Activated CD4-positive, alpha-beta memory T cell treated with anti-CD3 and anti-CD28 coated beads, Interleukin-2, amount 10 ng/mL, durations not matched to agents 7 days and 5 days (primary cell): ENCODE measurements at regions not wholly inside any gene's neighbourhood (a gene's known extent, or its start where the extent isn't known, plus 50 kb on each side); places are given as distances from the start of the nearest gene placed in this dataset.
"Not testable (repeated sequence)": the region's sequence is repeated elsewhere in the genome, so short reads cannot be mapped to it uniquely, and the experiment has no call there.

Source experiments
- CTCF ChIA-PET: fragments of 350-600 bp; sonication (Branson Sonifier 250); formaldehyde crosslinking; loops from one replicate; lab custom pipeline; 2021; ENCODE audit warnings: antibody characterized with exemption, inconsistent platforms; lab: Charles Lee
- POLR2A ChIA-PET: fragments of 350-600 bp; sonication (Branson Sonifier 250); formaldehyde crosslinking; loops from one replicate; lab custom pipeline; 2021; ENCODE audit warnings: antibody characterized with exemption; lab: Charles Lee
- DNase-seq: peaks from one replicate; pipeline ENCODE4 v3.0.0-alpha.2; 2020
- H3K27ac Mint-ChIP-seq: one replicate; pipeline ENCODE4 v1.8.0; 2021; ENCODE audit warnings: mild to moderate bottlenecking, mixed read lengths
- H3K27me3 Mint-ChIP-seq: one replicate; pipeline ENCODE4 v1.8.0; 2021; ENCODE audit warnings: mixed read lengths
- H3K36me3 Mint-ChIP-seq: one replicate; pipeline ENCODE4 v1.8.0; 2021; ENCODE audit warnings: low read depth, mixed read lengths
- H3K4me1 Mint-ChIP-seq: one replicate; pipeline ENCODE4 v1.8.0; 2021; ENCODE audit warnings: mixed read lengths
- H3K4me3 Mint-ChIP-seq: one replicate; pipeline ENCODE4 v1.8.0; 2021; ENCODE audit warnings: mild to moderate bottlenecking, mixed read lengths
- H3K9me3 Mint-ChIP-seq: one replicate; pipeline ENCODE4 v1.8.0; 2021; ENCODE audit warnings: mixed read lengths

DNA sequence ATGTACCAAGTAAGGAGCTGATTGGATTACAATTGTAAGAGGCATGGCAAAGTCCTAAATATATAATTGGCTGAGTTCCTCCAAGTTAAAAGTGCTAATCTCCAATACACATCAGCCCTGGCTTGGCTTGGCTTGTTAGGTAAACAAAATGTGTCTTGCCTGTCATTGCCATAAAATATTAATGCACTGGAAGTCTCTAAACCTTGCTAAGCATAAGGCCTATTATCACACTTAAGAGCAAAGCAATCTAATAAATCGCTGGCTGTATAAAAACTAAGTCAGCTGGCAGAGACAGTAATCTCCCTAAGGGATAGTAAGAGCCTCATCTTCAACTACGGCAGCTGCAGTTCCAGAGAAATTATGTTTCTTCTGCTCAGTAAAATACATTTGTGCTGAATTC lies 418.6 kb upstream of the GRAMD2B start:
- no peaks in the 10 kb centered on the region for H3K9me3 Mint-ChIP-seq
- H3K27ac Mint-ChIP-seq: no peak overlapping the region
- no peak overlapping the region for H3K4me3 Mint-ChIP-seq
- POLR2A ChIA-PET: no interaction called here
- H3K27me3 Mint-ChIP-seq: no peaks in the 10 kb centered on the region
- no peak for DNase-seq
- no peaks in the 10 kb centered on the region for H3K36me3 Mint-ChIP-seq
- H3K4me1 Mint-ChIP-seq: no peaks in the 10 kb centered on the region
- CTCF ChIA-PET: no interaction called here

DNA sequence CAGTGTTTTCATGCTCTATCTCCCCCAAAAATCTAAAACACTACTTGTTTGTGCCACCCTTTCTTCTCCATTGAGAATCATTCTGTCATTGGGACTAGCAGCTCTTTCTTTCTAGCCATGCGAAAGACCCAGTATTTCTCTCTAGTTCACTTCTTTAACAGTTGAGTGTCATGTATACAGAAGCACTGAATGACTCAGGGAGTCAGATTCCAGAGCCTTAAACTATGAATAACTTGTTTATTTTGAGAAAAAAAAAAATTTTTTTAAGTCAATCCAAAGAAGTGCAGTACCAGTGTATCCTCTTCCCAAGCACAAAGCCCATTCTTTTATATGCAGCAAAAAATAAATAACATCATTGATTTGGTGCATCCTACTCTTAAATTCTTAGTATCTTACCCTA lies 415.4 kb upstream of the GRAMD2B start:
- no peaks in the 10 kb centered on the region for H3K9me3 Mint-ChIP-seq
- no peak for DNase-seq
- H3K27ac Mint-ChIP-seq: no peak overlapping the region
- ChIA-PET POLR2A (no interaction called here), CTCF (no interaction called here)
- H3K4me3 Mint-ChIP-seq: no peak overlapping the region
- H3K36me3 Mint-ChIP-seq: no peaks in the 10 kb centered on the region
- no peaks in the 10 kb centered on the region for H3K27me3 Mint-ChIP-seq
- no peaks in the 10 kb centered on the region for H3K4me1 Mint-ChIP-seq

DNA sequence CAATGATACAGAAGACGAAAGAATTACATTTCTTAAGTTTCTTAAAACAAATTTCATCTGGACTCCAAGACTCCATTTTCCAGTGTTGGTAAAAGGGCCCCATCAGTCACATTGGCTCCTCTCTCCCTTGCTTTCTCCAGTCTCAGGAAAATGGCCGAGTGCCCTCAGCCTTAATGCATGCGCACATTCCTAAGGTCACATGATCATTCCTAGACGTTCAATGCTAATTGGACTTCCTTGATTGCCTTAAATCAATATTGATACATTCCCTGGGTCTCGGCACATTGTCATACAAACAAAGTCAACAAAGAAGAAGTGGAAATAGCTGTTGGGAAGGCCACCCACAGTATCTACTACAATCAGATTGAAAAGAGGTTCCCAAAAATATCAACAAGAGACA lies 413.6 kb upstream of the GRAMD2B start:
- Mint-ChIP-seq H3K27me3 (no peaks in the 10 kb centered on the region), H3K36me3 (no peaks in the 10 kb centered on the region), H3K9me3 (peaks cover 6% of the 10 kb centered on the region), H3K4me1 (no peaks in the 10 kb centered on the region), H3K4me3 (no peak overlapping the region), H3K27ac (no peak overlapping the region)
- ChIA-PET CTCF (no interaction called here), POLR2A (no interaction called here)
- no peak for DNase-seq

DNA sequence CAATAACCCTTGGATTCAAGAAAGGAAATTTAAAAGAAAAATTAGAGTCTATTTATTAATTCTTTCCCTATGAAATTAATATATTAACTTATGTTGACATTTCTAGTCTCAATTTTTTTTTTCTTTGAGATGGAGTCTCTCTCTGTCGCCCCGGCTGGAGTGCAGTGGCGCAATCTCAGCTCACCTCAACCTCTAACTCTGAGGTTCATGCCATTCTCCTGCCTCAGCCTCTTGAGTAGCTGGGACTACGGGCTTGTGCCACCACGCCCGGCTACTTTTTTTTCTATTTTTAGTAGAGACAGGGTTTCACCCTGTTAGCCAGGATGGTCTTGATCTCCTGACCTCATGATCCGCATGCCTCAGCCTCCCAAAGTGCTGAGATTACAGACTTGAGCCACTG lies 411.7 kb upstream of the GRAMD2B start:
- H3K9me3 Mint-ChIP-seq, H3K36me3 Mint-ChIP-seq, H3K4me1 Mint-ChIP-seq, POLR2A ChIA-PET, H3K4me3 Mint-ChIP-seq, DNase-seq, H3K27ac Mint-ChIP-seq, H3K27me3 Mint-ChIP-seq, CTCF ChIA-PET: not testable (repeated sequence)

DNA sequence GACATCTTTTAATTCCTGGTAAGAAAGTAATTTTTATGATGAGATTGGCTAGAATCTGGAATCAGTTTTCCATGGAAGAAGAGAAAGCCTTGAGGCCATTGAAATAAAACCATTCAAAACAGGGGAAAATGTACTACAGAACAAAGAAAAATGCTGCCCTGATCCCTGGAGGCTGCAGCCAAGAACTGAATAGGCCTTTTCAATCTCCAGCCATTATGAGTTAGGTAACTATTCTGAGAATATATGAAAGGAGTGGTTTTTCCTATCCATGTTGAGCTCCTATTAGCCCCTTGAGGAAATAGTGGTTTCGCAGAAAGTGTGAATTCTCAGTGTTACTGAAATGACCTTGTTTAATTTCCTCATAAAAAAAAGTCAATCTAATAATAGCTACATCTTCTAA lies 408.5 kb upstream of the GRAMD2B start:
- H3K4me1 Mint-ChIP-seq: no peaks in the 10 kb centered on the region
- no peaks in the 10 kb centered on the region for H3K27me3 Mint-ChIP-seq
- POLR2A ChIA-PET: no interaction called here
- H3K36me3 Mint-ChIP-seq: no peaks in the 10 kb centered on the region
- CTCF ChIA-PET: no interaction called here
- H3K9me3 Mint-ChIP-seq: peaks cover 9% of the 10 kb centered on the region
- H3K27ac Mint-ChIP-seq: no peak overlapping the region
- no peak overlapping the region for H3K4me3 Mint-ChIP-seq
- no peak for DNase-seq

DNA sequence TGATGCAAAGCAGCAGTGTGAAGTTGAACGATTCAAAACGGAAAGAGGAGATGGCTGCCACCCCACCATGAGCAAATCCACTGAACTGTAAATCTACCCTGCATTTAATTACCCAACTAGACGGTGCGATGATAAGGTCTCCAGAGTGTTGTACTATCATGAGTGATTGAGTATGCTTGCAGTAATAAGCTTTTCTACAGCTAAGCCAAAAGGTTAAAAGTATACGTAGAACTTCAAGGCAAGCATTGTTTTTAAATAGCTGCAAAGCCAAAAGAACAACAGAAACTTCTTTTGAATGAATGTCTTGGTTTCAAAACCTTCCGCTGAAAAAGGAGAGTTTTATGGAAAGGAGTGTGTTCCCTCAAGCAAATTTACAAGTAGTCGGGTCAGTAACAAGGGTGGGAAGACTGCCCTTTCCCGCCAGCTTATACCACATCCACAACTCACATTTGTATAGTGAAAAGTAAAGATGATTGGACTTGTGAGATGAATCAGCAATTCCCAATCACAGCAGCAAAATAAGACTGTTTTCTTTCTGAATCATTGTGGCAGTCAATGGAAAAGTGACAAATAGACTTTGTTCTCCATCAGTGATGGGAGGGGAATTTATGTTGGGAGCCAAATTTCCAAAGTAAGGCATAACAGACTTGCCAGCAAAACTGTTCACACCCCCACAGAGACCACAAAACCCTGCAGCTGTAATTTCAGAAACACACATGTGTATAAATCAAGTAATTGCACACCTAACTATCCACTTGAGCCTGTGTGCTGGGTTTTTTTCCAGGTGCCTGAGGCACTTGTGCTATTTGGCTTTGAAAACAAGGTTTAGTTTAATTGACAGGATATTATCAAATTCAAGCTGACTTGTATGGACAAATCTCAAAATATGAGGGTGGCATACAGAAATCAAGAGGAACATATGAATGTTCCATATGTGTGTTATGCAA lies 407.7 kb upstream of the GRAMD2B start:
- no peak overlapping the region for H3K27ac Mint-ChIP-seq
- H3K27me3 Mint-ChIP-seq: no peaks in the 10 kb centered on the region
- DNase-seq: no peak
- H3K9me3 Mint-ChIP-seq: peaks cover 9% of the 10 kb centered on the region
- no peaks in the 10 kb centered on the region for H3K36me3 Mint-ChIP-seq
- no peak overlapping the region for H3K4me3 Mint-ChIP-seq
- POLR2A ChIA-PET: no interaction called here
- CTCF ChIA-PET: no interaction called here
- no peaks in the 10 kb centered on the region for H3K4me1 Mint-ChIP-seq

DNA sequence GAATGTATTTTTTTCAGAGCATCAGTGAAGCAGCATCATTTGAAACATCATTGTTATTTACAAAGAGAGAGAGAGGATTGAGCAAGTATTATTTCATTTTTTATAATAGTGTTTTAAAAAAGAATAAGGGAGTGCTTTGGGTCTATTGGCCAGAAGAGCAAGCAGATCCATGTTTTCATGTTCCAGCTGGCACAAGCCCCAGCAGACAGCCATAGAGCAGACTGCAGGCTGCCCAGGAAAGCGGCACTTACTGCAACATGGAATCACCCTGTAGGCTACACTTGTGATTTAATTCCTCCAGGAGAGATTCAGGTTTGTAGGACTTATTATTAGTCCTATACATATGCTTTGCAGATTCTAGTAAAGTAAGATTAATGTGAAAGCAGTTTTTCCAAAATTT lies 407.0 kb upstream of the GRAMD2B start:
- Mint-ChIP-seq H3K4me1 (no peaks in the 10 kb centered on the region), H3K27ac (no peak overlapping the region), H3K4me3 (no peak overlapping the region), H3K9me3 (peaks cover 9% of the 10 kb centered on the region), H3K36me3 (no peaks in the 10 kb centered on the region), H3K27me3 (no peaks in the 10 kb centered on the region)
- no peak for DNase-seq
- ChIA-PET CTCF (no interaction called here), POLR2A (no interaction called here)

DNA sequence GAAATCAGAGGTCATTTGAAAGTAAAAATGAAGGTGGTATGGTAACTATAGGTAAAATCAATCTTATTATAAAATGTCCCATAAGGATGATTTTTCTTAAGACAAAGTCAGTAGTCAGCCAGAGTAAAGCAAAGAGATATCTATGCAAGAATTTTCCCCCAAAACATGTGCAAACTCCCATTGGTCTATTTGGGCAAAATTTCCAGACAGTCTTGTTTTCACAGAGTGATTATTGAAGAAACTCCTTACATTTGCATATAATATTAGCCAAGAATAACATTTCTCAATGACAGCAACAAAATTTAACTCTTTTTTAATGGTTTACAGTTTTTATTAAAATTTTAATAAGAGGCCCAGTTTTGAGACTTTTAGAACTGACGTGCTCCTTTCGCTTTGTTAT lies 406.1 kb upstream of the GRAMD2B start:
- DNase-seq: no peak
- CTCF ChIA-PET: no interaction called here
- Mint-ChIP-seq H3K27me3 (no peaks in the 10 kb centered on the region), H3K36me3 (no peaks in the 10 kb centered on the region), H3K9me3 (peaks cover 9% of the 10 kb centered on the region), H3K4me1 (no peaks in the 10 kb centered on the region), H3K27ac (no peak overlapping the region), H3K4me3 (no peak overlapping the region)
- POLR2A ChIA-PET: no interaction called here

DNA sequence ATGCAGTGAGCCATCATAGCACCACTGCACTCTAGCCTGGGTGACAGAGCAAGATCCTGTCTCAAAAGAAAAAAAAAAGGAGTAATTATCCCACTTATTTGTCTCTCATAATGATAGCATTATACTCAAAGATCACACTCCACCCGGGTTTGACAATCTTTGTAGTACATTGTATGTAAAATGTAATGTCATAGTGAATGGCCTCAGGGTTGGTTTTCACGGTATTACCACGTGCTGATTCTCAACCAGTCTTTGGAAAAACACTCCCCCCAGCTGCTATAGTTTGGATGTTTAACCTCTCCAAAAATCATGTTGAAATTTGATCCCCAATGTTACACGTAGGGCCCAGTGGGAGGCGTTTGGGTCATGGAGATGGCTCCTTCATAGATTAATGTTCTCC lies 402.4 kb upstream of the GRAMD2B start:
- CTCF ChIA-PET: no interaction called here

DNA sequence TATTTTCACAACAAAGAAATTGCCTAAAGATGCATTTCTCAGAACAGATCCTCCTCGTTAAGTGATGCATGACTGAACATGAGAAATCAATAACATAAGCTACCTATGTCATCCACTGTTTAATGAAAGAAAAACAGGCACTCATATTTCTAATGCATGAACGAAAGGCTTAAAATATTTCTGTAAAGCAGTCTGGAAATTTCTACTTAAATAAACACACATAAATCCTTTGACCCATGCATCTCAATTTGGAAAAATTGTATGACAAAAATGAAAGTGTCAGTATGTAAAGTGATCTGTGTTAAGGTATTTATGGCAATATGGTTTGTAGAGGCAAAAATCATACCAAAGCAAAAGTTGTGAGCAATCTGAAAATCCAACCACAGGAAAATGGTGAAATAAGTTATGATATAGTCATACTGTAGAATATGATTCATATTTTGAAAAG lies 399.2 kb upstream of the GRAMD2B start:
- Mint-ChIP-seq H3K27ac (no peak overlapping the region), H3K27me3 (no peaks in the 10 kb centered on the region), H3K36me3 (no peaks in the 10 kb centered on the region), H3K4me3 (no peak overlapping the region), H3K9me3 (peaks cover 15% of the 10 kb centered on the region), H3K4me1 (no peaks in the 10 kb centered on the region)
- CTCF ChIA-PET: no interaction called here
- POLR2A ChIA-PET: no interaction called here
- DNase-seq: no peak

More for the DNA sequence above, 402.4 kb upstream of the GRAMD2B start:
- Mint-ChIP-seq H3K27ac (no peak overlapping the region), H3K4me3 (no peak overlapping the region), H3K27me3 (no peaks in the 10 kb centered on the region), H3K9me3 (peaks cover 5% of the 10 kb centered on the region), H3K4me1 (no peaks in the 10 kb centered on the region), H3K36me3 (no peaks in the 10 kb centered on the region)
- POLR2A ChIA-PET: no interaction called here
- no peak for DNase-seq

DNA sequence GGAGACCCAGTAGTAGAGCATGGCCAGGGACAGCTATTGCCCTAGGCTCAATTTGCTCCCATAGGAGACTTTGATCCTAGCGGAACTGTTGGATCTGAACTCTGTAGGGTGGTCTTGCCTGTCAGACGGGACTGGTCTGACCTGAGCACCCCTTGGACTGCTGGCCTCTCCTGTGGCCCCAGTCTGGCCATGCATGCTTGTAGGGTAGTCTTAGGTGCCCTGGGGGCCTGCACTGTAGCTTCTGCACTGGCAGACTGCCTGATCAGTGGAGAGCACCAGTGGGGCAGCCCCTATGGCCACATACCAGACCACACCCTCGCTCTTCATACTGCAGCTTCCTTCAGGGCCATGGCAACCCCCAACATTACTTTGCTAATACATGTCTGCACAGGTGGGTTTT lies 396.1 kb upstream of the GRAMD2B start:
- H3K4me1 Mint-ChIP-seq: no peaks in the 10 kb centered on the region
- H3K4me3 Mint-ChIP-seq: no peak overlapping the region

DNA sequence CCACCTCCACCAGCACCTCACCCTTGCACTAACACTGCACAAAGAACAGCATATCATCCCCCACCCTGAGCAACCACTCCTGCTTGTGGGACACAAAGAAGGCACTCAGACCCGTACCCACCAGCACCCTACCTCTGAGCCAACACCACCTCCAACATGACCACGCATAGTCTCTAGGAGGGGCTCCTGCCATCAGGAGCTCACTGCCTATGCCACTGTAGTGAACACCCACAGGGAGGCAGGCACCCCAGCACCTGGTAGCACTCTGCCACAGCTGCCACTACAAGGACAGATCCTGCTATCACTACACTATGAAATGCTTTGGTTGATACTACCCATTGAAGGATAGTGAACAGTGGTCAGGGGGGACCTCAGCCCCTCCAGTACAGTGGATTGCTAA lies 395.6 kb upstream of the GRAMD2B start:
- Mint-ChIP-seq H3K27me3 (no peaks in the 10 kb centered on the region), H3K27ac (no peak overlapping the region), H3K9me3 (peaks cover 23% of the 10 kb centered on the region), H3K36me3 (no peaks in the 10 kb centered on the region), H3K4me3 (no peak overlapping the region), H3K4me1 (no peaks in the 10 kb centered on the region)
- ChIA-PET CTCF (no interaction called here), POLR2A (no interaction called here)
- DNase-seq: no peak

More for the DNA sequence above, 396.1 kb upstream of the GRAMD2B start:
- no peak for DNase-seq
- CTCF ChIA-PET: no interaction called here
- no peak overlapping the region for H3K27ac Mint-ChIP-seq
- H3K36me3 Mint-ChIP-seq: no peaks in the 10 kb centered on the region
- POLR2A ChIA-PET: no interaction called here
- H3K9me3 Mint-ChIP-seq: peaks cover 26% of the 10 kb centered on the region
- no peaks in the 10 kb centered on the region for H3K27me3 Mint-ChIP-seq

DNA sequence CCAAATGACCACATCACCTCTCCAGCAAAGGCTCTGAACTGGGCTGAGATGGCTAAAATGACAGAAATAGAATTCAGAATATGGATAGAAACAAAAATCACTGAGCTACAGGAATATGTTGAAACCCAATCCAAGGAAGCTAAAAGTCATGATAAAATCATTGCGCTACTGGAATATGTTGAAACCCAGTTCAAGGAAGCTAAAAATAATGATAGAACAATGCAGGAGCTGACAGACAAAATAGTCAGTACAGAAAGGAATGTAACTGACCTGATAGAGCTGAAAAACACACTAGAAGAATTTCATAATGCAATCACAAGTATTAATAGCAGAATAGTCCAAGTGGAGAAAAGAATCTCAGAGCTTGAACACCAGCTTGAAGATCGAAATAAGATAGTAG lies 394.9 kb upstream of the GRAMD2B start:
- no peak for DNase-seq
- ChIA-PET CTCF (no interaction called here), POLR2A (no interaction called here)
- no peak overlapping the region for H3K4me3 Mint-ChIP-seq
- H3K27me3 Mint-ChIP-seq: no peaks in the 10 kb centered on the region
- H3K36me3 Mint-ChIP-seq: no peaks in the 10 kb centered on the region
- no peaks in the 10 kb centered on the region for H3K4me1 Mint-ChIP-seq
- H3K9me3 Mint-ChIP-seq: peaks cover 21% of the 10 kb centered on the region
- H3K27ac Mint-ChIP-seq: no peak overlapping the region

DNA sequence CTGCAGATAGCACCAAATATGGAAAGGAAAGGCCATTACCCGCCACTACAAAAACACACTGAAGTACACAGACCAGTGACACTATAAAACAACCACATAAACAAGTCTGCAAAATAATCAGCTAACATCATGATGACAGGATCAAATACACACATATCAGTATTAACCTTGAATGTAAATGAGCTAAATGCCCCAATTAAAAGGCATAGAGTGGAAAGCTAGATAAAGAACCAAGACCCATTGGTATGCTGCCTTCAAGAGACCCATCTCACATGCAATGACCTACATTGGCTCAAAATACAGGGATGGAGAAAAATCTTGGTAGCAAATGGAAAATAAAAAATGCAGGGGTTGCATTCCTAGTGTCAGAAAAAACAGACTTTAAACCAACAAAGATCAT lies 393.9 kb upstream of the GRAMD2B start:
- H3K36me3 Mint-ChIP-seq, H3K27me3 Mint-ChIP-seq, POLR2A ChIA-PET, H3K27ac Mint-ChIP-seq, H3K4me3 Mint-ChIP-seq, DNase-seq, CTCF ChIA-PET, H3K4me1 Mint-ChIP-seq: not testable (repeated sequence)
- H3K9me3 Mint-ChIP-seq: peaks cover 21% of the 10 kb centered on the region
